ENCODE measurements at regions not wholly inside any gene's neighbourhood (a gene's known extent, or its start where the extent isn't known, plus 50 kb on each side); places are given as distances from the start of the nearest gene placed in this dataset.

DNA sequence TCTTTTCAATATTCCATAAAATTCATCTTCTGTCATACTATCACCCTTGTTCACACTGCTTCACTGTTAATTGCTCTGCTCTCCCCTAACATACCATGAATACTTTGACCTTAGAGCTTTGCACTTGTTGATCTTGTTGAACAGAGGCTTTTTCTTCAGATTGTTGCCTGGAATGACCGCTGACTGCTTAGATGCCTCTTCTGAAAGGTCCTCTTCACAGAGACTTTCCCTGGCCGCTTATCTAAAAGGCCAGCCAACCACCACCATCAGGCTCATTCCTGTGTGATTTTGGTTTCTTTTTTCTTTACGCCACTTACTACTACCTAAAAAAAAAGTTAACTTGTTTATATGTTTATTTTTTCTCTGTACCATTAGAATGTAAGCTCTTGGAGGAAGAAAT is 667.7 kb downstream of the STPG2 start:
- H3K27ac ChIP-seq, result no peak overlapping the region
- TF ChIP-seq, protein P1, sequence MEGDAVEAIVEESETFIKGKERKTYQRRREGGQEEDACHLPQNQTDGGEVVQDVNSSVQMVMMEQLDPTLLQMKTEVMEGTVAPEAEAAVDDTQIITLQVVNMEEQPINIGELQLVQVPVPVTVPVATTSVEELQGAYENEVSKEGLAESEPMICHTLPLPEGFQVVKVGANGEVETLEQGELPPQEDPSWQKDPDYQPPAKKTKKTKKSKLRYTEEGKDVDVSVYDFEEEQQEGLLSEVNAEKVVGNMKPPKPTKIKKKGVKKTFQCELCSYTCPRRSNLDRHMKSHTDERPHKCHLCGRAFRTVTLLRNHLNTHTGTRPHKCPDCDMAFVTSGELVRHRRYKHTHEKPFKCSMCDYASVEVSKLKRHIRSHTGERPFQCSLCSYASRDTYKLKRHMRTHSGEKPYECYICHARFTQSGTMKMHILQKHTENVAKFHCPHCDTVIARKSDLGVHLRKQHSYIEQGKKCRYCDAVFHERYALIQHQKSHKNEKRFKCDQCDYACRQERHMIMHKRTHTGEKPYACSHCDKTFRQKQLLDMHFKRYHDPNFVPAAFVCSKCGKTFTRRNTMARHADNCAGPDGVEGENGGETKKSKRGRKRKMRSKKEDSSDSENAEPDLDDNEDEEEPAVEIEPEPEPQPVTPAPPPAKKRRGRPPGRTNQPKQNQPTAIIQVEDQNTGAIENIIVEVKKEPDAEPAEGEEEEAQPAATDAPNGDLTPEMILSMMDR (IDR thresholded peaks at IDR 0.05), result no peak
- no peak for TF ChIP-seq ZFX (IDR thresholded peaks at IDR 0.05; ENCODE audit: borderline replicate concordance)

DNA sequence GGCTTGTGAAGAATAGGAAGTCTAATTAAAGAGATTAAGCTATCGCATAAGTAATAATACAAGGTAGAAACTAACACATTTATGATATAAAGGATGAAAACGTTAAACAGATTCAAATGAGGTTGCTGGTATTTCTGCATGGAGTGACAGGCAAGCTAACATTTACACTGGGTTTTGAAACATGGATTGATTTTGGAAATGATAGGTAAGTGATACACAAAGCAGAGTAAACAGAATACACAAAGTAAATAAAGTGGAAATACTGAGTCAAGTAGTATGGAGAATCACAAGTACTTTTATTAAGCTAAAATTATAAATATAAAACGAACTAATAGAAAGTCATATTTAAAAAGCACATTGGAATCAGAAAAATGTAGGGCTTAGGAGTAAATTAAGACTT is 665.3 kb downstream of the STPG2 start:
- no peak overlapping the region for H3K27ac ChIP-seq
- TF ChIP-seq, protein P1 (IDR thresholded peaks at IDR 0.05), result no peak
- TF ChIP-seq ZFX (IDR thresholded peaks at IDR 0.05; ENCODE audit: borderline replicate concordance), result no peak

DNA sequence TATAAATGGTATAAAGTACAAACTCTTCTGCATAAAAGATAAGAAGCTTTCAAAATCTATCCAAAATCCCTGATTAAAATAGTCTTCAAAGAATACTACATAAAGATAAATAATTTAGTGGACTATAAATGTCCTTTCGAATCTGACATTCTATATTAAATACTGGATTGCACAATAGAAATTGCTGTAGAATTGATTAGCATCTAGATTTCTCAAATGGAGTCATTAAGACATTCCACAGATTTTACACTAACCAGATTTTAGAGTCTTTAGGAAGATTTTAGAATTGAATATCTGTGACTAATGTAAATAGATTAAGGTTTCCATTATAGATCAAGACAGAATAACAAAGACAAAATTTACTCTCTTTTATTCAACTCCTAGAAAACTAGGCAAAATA is 663.9 kb downstream of the STPG2 start:
- H3K27ac ChIP-seq, result no peak overlapping the region
- TF ChIP-seq, protein P1 (IDR thresholded peaks at IDR 0.05), result no peak
- TF ChIP-seq ZFX (IDR thresholded peaks at IDR 0.05; ENCODE audit: borderline replicate concordance), result no peak

DNA sequence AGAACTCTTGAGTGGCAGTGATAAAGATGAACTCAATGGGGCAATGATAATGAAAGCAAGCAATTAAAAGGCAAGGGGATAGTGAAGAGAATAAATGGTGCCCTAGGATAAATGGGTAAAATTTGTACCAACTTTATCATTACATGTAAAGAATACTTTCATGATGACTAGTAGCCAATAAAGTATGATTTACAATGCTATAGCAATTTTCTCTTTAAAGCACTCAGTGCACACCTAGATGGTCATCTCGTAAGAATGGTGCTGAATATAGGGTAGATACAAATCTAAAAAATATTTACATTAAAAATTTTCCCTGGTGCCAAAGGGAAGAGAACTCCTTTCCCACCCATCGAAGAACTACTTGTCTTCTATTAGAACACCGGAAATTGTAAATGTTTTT is 651.4 kb downstream of the STPG2 start:
- TF ChIP-seq ZFX (IDR thresholded peaks at IDR 0.05; ENCODE audit: borderline replicate concordance), result no peak
- TF ChIP-seq, protein P1 (IDR thresholded peaks at IDR 0.05), result no peak
- H3K27ac ChIP-seq, result no peak overlapping the region

DNA sequence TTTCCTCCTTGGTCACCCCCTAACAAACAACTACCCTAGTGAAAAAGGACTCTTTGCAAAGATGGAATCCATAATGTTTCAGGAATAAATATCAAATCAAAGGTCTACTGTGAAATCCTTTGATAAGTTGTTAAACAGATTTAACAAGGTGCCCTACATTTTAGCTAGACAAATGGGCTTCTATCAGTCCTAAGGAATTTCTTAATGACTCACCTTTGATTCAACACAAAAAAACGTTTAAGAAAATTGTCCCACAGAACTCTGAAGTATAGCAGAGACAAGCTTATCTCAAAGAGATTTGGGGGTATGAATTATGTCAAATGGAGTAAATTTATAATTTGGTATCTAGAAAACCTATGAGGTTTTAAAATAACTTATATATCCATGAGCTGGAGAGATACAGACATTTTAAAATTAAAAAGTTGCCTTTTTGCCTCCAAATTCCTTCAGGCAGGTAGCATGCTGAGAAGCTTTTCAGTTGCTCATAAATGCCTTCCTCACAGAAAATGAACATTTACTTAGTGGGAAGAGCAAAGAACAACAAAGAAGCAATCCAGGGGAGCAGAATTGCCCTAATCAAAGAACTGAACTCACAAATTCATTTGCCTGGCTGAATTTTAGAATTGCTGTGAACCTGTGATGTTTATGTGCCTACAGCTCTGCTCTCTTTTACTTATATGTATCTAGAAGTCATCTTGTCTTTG is 649.3 kb downstream of the STPG2 start:
- TF ChIP-seq, protein P1 (IDR thresholded peaks at IDR 0.05), result no peak
- TF ChIP-seq ZFX (IDR thresholded peaks at IDR 0.05; ENCODE audit: borderline replicate concordance), result no peak
- H3K27ac ChIP-seq, result no peak overlapping the region

DNA sequence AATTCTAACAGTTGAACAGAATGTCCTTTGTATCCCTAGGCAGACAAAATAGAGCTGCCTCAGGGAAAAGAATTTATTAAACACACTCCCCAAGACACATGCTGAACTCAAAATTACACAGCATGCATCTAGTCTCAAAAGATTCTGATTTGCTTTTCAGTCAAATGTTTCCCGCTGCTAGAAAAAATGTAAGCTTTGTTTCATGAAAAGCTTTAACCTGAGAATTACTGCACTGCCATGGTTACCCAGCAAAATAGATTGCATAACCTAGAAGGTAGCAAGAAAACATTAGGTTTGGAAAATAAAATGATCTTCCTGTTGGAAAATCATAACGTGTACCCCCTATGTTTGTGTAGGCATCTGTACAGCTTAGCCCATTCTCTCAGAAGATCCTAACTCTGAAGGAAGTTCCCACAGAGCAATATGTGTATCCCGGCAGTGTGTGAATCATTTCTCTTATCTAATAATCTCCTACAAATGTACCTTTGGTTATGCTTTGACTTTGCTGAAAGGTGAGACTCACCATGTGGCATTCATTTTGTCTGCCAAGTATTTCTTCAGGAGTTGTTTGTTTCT is 646.9 kb downstream of the STPG2 start:
- H3K27ac ChIP-seq, result peak overlapping the region; percentile 52
- TF ChIP-seq, protein P1 (IDR thresholded peaks at IDR 0.05), result no peak
- no peak for TF ChIP-seq ZFX (IDR thresholded peaks at IDR 0.05; ENCODE audit: borderline replicate concordance)

DNA sequence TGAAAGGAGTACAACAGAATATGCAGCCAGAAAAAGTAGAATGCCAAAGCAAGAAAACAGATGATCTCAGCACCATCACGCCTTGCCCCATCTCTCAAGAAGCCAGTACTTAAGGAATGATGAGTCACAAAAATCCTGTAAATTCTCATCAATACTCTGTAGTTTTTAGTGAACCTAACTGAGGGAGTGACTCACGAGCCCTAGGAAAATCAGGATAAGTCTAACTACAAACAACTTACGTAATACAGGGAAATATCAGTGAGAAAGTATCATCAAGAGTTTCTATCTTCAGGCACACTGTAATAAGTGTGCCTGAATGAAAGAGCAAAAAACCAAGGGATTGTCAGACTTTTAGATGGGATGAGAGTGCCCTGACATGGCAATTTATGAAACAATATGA is 644.4 kb downstream of the STPG2 start:
- H3K27ac ChIP-seq, result no peak overlapping the region
- no peak for TF ChIP-seq ZFX (IDR thresholded peaks at IDR 0.05; ENCODE audit: borderline replicate concordance)
- TF ChIP-seq, protein P1 (IDR thresholded peaks at IDR 0.05), result no peak

Measured in 22Rv1 (cell line).